ENCODE measurements at regions not wholly inside any gene's neighbourhood (a gene's known extent, or its start where the extent isn't known, plus 50 kb on each side); places are given as distances from the start of the nearest gene placed in this dataset.

- ATAC-seq = no peak
- no TSS peak for BruUV-seq (replicated peaks)
- ChIA-PET POLR2A (interaction anchor here (0.6 kb wide), 1 partner anchor 402 kb away, joined by 3 read pairs; no protein-coding TSS in a partner anchor), CTCF (no interaction called here)
- H3K36me3 ChIP-seq (ENCODE audit: control insufficient read depth, insufficient read depth, low read length) = no peaks in the 10 kb centered on the region
- DNase-seq (ENCODE audit: low read depth, low spot score) = no peak
- TF ChIP-seq, protein P1, sequence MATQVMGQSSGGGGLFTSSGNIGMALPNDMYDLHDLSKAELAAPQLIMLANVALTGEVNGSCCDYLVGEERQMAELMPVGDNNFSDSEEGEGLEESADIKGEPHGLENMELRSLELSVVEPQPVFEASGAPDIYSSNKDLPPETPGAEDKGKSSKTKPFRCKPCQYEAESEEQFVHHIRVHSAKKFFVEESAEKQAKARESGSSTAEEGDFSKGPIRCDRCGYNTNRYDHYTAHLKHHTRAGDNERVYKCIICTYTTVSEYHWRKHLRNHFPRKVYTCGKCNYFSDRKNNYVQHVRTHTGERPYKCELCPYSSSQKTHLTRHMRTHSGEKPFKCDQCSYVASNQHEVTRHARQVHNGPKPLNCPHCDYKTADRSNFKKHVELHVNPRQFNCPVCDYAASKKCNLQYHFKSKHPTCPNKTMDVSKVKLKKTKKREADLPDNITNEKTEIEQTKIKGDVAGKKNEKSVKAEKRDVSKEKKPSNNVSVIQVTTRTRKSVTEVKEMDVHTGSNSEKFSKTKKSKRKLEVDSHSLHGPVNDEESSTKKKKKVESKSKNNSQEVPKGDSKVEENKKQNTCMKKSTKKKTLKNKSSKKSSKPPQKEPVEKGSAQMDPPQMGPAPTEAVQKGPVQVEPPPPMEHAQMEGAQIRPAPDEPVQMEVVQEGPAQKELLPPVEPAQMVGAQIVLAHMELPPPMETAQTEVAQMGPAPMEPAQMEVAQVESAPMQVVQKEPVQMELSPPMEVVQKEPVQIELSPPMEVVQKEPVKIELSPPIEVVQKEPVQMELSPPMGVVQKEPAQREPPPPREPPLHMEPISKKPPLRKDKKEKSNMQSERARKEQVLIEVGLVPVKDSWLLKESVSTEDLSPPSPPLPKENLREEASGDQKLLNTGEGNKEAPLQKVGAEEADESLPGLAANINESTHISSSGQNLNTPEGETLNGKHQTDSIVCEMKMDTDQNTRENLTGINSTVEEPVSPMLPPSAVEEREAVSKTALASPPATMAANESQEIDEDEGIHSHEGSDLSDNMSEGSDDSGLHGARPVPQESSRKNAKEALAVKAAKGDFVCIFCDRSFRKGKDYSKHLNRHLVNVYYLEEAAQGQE (IDR thresholded peaks at IDR 0.05; ENCODE audit: insufficient read depth in 1 of 2, low read depth in 2 of 2, low read length in 1 of 2) = no peak
- no peak for TF ChIP-seq POLR2AphosphoS5 (IDR thresholded peaks at IDR 0.05; ENCODE audit: low read depth, low read length)
- no peak for TF ChIP-seq SIN3A (IDR thresholded peaks at IDR 0.05; ENCODE audit: borderline replicate concordance, insufficient read depth, low read depth, low read length)
- in situ Hi-C loops (cut with HindIII; ENCODE audit: low pct_unique_long_range_greater_than_20kb, low sequenced_read_pairs) (no loop called here), intact Hi-C loops (cut with micrococcal nuclease; ENCODE audit: unreplicated experiment) (no loop called here)
- H3K27me3 ChIP-seq (ENCODE audit: control insufficient read depth, insufficient read depth, low read length) = peaks cover 2% of the 10 kb centered on the region; the same call in 1 of the 2 replicates
- no peak overlapping the region for H3K27ac ChIP-seq (ENCODE audit: low read length)
- no peak overlapping the region for H3K4me3 ChIP-seq (ENCODE audit: low read depth in 2 of 2, low read length in 2 of 2)
- no peaks in the 10 kb centered on the region for H3K4me1 ChIP-seq (ENCODE audit: control insufficient read depth, insufficient read depth, low read length)
- H3K9me3 ChIP-seq (ENCODE audit: control insufficient read depth, insufficient read depth, low read depth, low read length) = no peaks in the 10 kb centered on the region
Measured at GRCh38 chr2:236396818-236397350, 132.7 kb upstream of the ASB18 start.

- DNase-seq (ENCODE audit: low read depth, low spot score) (no peak), ATAC-seq (no peak)
- BruUV-seq (replicated peaks) = no TSS peak
- ChIA-PET CTCF (no interaction called here), POLR2A (no interaction called here)
- Histone ChIP-seq H3K4me1 (ENCODE audit: control insufficient read depth, insufficient read depth, low read length) (no peaks in the 10 kb centered on the region), H3K36me3 (ENCODE audit: control insufficient read depth, insufficient read depth, low read length) (no peaks in the 10 kb centered on the region), H3K27me3 (ENCODE audit: control insufficient read depth, insufficient read depth, low read length) (no peaks in the 10 kb centered on the region), H3K9me3 (ENCODE audit: control insufficient read depth, insufficient read depth, low read depth, low read length) (no peaks in the 10 kb centered on the region), H3K4me3 (ENCODE audit: low read depth in 2 of 2, low read length in 2 of 2) (no peak overlapping the region), H3K27ac (ENCODE audit: low read length) (no peak overlapping the region)
- intact Hi-C loops (cut with micrococcal nuclease; ENCODE audit: unreplicated experiment) = no loop called here
- TF ChIP-seq SIN3A (IDR thresholded peaks at IDR 0.05; ENCODE audit: borderline replicate concordance, insufficient read depth, low read depth, low read length) (no peak), TCF7L2 (IDR thresholded peaks at IDR 0.05; ENCODE audit: low read depth, low read length) (no peak), POLR2AphosphoS5 (IDR thresholded peaks at IDR 0.05; ENCODE audit: low read depth, low read length) (no peak)
- TF ChIP-seq, protein P2, sequence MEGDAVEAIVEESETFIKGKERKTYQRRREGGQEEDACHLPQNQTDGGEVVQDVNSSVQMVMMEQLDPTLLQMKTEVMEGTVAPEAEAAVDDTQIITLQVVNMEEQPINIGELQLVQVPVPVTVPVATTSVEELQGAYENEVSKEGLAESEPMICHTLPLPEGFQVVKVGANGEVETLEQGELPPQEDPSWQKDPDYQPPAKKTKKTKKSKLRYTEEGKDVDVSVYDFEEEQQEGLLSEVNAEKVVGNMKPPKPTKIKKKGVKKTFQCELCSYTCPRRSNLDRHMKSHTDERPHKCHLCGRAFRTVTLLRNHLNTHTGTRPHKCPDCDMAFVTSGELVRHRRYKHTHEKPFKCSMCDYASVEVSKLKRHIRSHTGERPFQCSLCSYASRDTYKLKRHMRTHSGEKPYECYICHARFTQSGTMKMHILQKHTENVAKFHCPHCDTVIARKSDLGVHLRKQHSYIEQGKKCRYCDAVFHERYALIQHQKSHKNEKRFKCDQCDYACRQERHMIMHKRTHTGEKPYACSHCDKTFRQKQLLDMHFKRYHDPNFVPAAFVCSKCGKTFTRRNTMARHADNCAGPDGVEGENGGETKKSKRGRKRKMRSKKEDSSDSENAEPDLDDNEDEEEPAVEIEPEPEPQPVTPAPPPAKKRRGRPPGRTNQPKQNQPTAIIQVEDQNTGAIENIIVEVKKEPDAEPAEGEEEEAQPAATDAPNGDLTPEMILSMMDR (IDR thresholded peaks at IDR 0.05) = no peak
- TF ChIP-seq, protein P1 (IDR thresholded peaks at IDR 0.05; ENCODE audit: insufficient read depth in 1 of 2, low read depth in 2 of 2, low read length in 1 of 2) = no peak
- in situ Hi-C loops (cut with HindIII; ENCODE audit: low pct_unique_long_range_greater_than_20kb, low sequenced_read_pairs) = no loop called here
Measured at GRCh38 chr2:236397681-236398080, 133.5 kb upstream of the ASB18 start.
